KBM-7 (cell line): ENCODE measurements at regions not wholly inside any gene's neighbourhood (a gene's known extent, or its start where the extent isn't known, plus 50 kb on each side); places are given as distances from the start of the nearest gene placed in this dataset.

Source experiments
- DNase-seq: peaks from one replicate; pipeline ENCODE4 v3.0.0-alpha.2; 2015
- in situ Hi-C: fragments of 300-500 bp; cut with MboI; formaldehyde crosslinking; loops from 2 replicates; pipeline ENCODE4 v1.14.3; 2020; ENCODE audit warnings: low sequenced_read_pairs, low pct_unique_long_range_greater_than_20kb, mixed read lengths

DNA sequence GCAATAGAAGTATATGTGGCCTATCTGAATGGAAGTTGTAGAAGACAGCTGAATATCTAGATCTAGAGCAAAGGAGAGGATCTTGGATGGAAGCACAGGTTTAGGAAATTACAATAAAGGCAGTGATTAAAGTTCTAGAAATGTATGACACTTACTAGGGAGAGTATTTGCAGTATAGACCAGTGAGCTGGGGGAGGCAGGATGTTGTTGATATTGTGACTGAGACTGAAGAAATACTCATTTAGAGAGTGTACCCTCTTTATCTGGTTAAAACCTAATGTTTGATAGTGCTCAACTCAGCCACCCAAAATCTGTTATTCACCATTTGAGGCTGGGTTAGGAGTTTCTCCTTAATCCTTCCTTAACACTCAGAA is 439.5 kb downstream of the GRXCR1 start:
- DNase-seq = no peak
- in situ Hi-C loops = no loop called here

DNA sequence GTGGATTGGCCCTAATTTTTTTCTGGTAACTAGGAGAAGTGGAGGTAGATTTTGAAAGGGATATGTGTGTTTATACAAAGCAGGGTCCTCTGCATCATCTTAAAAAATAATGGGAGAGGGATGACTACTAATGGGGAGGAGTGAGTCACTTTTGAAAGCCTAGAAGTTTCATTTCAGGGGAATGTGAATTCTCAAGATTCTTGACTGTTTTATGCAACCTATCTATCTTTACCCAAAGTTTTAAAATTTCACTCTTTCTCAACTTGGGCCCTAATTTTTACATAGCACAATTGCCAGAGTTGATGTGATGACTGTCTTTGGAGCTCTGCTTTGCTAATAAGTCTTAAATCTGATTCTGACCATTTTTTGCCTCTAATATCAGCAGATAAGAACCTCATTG is 445.2 kb downstream of the GRXCR1 start:
- in situ Hi-C loops = no loop called here
- no peak for DNase-seq

DNA sequence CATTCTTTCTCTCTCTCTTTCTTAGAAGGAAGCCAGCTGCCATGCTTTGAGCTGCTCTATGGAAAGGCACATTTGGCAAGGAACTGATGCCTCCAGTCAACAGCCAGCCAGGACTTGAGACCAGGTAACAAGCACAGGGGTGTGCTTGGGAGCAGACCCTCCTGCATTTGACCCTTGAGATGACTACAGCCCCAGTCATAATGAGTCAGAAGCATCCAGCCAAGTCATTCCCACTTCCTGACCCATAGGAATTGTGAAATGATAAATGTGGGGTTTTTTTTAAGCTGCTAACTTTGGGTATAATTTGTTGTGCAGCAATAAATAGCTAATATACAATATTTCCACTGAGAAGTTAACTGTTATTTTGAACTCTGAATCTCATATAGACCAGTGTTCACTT is 446.9 kb downstream of the GRXCR1 start:
- in situ Hi-C loops = no loop called here

DNA sequence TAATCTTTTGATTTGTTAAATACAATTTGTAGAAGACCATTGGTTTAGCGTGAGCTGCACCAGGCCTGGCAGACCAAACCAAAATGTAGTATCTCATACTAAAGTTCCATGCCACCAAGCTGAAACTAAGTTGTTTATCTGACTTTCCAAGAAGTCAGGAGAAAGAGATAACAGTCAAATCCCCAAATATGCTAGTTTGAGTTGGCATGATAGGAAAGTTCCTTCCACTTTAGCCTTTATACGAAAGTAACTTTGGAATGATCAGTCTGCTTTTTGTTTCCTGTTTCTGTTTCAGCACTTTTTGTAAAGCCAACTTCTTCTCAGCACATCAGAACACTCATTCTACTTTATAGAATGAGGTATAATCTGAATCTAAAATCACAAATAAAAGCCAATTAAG is 449.2 kb downstream of the GRXCR1 start:
- DNase-seq = no peak
- in situ Hi-C loops = no loop called here

More for the DNA sequence above, 446.9 kb downstream of the GRXCR1 start:
- no peak for DNase-seq

DNA sequence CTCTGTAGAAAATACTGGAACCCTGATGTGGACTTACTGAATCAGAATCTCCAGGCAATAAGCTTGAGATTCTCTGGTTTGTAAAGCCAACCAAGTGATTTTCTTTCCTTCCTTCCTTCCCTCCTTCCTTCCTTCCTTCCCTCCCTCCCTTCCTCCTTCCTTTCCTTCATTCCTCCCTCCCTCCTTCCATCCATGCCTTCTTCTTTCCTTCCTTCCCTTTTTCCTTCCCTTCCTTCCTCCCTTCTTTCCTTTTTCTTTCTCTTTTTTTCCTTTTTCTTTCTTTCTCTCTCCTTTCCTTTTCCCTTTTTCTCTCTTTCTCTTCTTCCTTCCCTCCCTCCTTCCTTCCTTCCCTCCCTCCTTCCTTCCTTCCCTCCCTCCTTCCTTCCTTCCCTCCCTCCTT is 450.8 kb downstream of the GRXCR1 start:
- in situ Hi-C loops = no loop called here
- no peak for DNase-seq

DNA sequence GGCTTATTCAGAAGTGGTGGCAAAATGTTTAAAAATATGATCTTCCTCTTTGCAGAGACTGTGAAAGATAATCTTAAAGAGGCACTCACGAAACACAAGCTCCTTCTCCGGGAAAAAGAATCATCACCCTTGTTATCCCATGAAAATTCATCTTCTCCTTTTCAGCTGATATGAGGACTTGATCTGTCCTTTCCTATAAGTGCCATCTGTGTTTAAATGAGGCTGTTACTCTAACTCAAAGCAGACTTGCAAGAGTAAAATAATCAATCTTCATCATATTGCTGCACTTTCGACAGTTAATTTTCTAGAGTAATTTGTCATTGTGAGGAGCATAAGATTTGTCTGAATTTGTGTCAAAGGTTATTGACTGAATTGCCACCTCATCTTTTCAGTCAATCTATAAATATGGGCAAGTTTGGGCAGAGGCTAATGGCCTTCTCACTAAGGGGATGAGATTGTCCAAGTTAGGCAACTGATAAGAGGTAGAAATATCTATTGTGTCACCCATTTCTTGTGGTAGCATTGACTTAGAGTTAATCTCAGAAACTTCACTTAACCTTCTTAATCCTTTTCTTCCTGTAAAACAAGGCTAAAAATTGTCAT is 452.9 kb downstream of the GRXCR1 start:
- DNase-seq = no peak
- in situ Hi-C loops = no loop called here

DNA sequence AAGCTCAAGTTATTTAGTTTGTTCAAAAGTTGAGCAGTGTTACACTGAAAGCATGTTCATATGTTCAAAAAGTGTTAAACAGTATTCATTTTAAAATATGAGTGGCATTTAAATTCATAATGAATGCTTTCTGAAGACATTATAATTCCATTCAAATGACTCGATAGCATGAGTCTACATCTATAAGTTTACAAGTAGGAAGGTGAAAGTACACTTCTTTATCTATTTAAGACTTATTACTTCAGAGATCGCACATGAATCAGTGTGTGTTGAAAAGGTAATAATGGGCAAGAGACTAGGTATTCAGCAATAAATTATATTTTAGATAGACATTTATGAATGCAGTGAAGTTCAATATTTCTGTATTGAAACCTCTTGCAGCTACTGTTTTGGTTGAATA is 456.1 kb downstream of the GRXCR1 start:
- DNase-seq = no peak
- in situ Hi-C loops = no loop called here

DNA sequence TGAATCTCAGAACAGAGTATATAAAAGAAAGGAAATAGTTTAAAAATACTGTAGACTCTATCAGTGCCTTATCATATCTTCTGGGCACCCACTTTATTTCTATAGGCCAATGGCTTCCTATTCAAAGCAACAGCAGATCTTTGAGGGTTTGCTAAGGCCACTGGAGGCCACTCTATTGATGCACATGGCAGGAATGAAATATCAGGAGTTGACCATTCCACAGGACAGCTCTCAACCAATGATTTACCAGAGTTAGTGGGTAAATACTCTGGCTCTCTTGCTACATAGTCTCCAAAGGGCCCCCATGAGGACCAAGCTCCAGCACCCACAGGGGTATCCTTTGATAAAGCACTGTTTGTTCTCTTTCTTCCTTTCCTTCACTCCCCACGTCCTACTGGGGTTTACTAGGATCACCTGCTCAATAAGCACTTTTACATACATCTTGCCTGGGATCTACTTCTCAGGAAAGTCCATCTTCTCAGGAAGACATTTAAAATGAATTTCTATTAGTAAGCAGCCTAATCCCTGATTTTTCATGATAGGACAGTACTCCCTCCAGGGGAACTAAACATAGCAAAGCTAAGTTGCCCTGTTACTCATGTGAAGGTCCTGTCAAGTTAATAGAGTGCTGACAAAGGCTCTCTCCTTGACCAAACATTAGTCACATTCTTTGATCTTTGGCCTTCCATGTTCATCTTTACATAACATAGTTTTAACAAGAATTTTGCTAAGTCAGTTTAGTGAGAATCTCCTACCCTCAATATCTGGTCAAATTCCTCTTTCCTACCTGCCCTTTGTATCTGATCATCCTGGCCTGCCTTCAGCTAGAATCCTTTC is 459.7 kb downstream of the GRXCR1 start:
- no peak for DNase-seq
- in situ Hi-C loops = no loop called here

DNA sequence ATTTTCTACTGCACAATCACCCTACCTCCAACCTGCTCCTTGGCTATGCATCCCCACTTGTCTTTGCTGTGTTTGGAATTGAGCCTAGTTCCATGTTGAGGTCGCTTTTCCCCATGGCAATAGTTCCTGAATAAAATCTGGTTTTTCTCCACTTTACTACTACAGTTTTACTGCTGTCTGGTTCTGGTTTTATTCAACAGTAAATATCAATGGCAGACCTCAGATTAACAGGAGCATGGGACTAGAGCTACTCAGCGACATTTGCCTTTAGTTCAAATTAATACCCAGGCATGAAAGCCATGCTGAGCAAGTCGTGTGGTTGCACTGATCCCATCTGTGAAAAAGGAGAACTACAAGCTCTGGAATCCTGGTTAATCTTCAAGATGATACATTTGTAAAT is 460.3 kb downstream of the GRXCR1 start:
- no peak for DNase-seq
- in situ Hi-C loops = no loop called here

DNA sequence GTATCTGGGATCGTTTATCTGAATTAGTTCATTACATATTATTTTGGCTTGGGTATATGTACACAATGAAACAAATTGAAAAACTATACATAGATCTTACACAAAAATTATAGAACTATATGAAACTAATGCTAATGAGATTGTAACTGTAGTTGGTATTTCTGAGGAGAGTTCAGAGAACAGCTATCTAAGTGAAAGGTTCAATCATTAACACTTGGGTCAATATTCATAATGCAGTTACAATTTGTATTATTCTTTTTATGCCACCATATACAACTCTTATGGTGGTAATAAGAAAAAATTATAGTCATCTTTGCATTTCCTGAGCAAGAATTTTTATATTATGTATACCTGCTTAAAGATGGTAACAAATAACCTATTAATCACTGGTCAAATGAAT is 461.0 kb downstream of the GRXCR1 start:
- in situ Hi-C loops = no loop called here
- no peak for DNase-seq

DNA sequence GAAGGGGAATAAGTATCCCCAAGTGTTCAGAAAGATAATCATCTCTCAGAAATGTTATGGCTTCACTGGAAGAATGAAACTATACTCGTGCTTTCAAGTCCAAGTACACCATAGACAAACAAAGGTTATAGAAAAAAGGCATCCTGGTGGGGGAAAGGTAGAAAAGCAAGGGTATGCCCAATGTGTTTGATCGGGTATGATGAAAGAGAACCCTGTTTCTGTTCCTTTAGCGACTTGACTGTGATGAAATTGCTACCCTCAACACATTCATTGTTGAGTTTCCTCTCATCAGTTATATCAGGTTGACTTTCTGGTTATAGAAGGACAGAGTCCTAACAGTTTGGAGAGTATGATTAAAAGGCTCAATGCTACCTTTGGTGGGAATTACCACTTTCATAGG is 464.3 kb downstream of the GRXCR1 start:
- no peak for DNase-seq
- in situ Hi-C loops = no loop called here

DNA sequence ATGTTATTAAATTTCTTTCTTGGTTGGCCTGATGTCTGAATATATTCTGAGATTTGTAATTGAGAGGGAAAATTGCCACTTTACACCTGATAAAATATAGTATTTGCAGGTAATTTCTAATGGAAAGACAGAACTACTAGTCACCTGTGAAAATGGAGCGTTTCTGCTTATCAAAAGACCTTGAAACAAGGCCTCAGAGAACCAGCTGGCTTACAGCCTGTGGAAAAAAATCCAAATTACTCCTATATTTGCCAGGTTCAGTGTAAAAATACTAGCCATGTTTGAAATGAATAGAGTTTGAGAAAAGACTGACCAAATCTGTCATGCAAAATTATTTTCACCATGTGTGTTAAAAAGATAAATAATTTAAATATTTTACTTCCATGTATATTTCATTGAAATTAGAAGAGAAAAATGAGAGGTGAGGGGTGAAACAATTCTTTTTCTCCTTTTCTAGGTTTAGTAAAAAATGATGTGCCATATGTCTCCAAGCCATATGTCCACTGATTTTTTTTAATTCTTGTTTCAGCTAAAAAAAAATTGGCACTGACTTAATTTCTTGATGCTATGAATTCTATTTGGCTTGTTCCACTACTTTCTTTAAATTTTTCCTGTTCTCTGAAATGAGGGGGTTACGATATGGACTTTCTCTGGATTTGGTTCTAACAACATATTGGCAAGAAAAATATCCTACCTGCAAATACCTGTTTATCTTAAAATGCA is 464.9 kb downstream of the GRXCR1 start:
- in situ Hi-C loops = no loop called here
- DNase-seq = no peak

DNA sequence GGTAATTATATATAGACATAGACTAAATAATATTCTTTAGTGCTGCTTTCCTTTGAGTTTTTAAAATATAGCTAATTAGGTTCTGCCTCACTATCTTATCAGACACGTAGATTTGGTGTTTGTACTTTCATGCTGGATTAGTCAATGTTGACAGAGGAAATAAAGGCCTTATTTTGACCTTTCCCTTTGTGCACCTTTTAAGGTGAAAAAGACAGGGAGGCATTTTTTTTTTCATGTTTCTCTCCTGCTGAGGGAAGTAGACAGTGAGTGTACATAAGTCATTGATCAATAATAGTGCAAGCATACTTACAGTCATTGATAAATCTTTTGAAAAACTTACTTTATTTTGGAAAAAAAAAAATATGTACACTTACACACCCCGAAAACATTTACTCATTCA is 467.8 kb downstream of the GRXCR1 start:
- no peak for DNase-seq
- in situ Hi-C loops = no loop called here

DNA sequence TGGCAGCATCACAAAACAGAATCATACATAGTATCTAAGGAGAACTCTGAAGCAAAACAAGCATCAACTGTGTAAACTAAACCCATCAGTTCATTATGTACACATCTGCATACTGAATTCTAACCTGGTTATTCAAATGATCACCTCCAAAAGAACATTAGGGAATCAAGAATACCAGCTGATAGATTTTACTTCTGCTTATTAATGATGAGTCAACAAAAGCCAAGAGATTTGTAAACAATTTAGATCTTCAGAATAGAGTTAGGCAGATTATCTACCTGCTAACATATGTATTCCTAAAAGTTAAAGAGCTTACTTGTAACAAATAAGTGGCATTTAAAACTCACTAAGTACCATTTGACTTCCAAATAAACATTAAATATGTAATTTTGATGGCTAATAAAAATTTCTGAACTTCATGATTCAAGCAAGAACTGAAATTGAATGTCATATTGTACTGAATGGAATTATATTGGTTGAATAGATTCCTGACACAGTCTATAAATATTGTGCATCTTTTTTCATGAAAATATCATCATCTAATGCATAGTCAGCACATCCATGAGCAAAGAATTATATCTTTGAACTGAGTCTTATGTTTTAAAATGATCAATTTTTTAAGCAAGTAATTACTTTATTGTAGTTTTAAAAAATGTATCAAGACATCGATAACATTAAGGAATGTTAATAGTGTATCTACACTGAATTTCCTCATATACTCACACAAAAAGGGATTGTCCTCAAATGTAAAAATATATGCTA is 470.5 kb downstream of the GRXCR1 start:
- in situ Hi-C loops = no loop called here
- DNase-seq = no peak

DNA sequence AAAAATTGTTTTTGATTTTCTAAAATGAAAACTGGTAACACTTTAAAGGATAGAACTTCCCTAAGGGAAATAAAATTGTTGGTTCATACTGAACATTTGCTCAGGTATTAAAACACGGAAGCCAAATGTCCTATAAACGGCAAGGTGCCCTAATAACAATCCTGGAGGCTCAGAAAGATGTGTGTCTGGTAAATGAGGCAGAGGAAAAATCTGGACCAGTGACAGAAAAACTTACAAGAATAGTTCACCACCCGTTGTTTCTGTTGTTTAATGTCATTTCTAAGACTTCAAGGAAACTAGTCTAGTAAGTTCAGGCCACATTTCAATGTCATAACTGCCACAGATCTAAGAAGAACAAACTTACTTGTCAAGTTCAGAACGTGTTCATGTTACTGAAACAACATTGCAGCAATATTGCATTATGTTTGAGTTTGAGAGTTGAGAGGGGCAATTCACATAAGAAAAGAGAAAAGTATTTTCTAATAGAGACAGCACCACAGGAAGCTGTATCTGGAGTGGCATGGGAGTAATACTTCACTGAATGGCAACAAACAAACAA is 476.6 kb downstream of the GRXCR1 start:
- DNase-seq = no peak
- in situ Hi-C loops = no loop called here

DNA sequence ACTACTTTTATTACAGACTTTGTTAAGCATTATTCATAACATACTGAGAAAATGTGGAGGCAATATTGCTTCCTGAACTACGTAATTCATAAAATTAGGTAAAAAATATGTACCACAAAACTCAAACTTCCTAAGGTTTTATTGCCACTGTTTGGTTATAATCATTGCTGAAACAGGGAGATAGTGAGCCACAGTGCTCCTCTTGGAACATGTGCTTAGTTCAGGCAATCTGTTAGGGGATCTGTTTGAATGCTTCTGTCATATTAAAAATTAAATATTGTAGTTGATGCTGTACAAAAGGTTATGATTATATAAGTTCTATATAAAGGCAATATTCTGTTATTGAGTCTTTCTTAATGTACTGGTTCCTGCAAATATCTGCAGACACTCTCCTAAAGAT is 480.7 kb downstream of the GRXCR1 start:
- in situ Hi-C loops = no loop called here
- DNase-seq = no peak

DNA sequence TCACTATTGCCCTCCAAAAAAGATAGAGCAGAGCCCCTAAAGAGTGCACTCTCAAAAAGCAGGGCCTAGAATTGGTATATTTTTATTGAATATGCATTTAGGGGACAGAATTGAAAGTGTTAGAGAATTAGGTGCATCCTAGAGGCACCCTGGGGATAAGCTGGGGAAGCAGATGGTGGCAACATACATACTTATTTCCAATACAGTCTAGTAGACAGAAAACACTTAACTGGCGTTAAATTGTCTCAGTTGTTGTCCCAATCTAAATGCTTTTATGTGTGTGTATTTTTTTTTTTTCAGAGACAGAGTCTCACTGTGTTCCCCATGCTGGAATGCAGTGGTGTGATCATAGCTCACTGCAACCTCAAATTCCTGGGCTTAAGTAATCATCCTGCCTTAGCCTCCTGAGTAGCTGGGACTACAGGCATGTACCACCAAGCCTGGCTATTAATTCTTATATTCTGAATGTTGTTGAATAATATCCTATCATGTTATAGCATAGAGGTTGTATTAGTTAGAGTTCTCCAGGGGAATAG is 481.8 kb downstream of the GRXCR1 start:
- in situ Hi-C loops = no loop called here
- no peak for DNase-seq

DNA sequence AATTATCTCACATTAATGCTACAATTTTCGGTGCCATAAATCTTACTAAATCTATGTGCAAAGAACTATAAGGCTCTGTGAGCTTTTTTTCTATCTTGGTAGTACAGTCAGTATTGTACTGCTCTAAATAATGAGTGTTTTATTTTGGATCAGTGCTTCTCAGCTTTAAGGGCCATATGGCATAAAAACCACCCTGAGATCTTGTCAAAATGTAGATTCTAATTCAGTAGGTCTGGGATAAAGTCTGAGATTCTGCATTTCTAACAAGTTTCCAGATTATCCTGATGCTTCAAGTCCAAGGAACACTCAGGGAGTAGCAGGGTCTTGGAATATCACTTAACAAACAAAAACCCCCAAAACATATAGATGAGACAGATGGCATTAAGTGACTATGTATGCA is 486.5 kb downstream of the GRXCR1 start:
- no peak for DNase-seq
- in situ Hi-C loops = no loop called here

DNA sequence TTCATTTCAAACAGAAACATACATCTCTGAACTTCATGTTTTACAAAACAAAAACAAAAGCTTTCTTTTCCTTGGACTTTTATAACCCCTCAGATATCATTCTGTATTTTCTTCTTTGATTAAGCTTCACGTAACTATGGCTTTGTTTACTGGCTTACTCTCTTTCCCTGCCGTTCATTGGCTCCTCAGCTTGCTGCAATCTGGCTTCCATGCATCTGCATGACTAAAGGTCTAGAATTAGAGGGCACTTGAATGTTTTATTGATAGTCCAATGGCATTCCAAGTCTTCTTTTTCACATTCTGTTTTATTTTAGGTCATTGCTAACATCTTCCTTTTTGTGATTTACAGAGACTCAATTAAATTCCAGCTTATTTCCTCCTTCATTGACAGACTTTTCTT is 487.6 kb downstream of the GRXCR1 start:
- in situ Hi-C loops = no loop called here
- DNase-seq = no peak
